Tibial nerve (tissue), 4 donors: ENCODE measurements at regions not wholly inside any gene's neighbourhood (a gene's known extent, or its start where the extent isn't known, plus 50 kb on each side); places are given as distances from the start of the nearest gene placed in this dataset.

Experiments
- EP300 ChIP-seq, 2 donors: sonication (generic); formaldehyde crosslinking; IDR thresholded peaks; one replicate each; pipeline ENCODE4 v1.6.1; 2017; ENCODE audit warnings: antibody characterized with exemption in 2 of 2, mild to moderate bottlenecking in 1 of 2
- POLR2A ChIP-seq, 2 donors: fragments of 450-650 bp; IDR thresholded peaks; one replicate each; pipeline ENCODE4 v1.6.1; 2017; ENCODE audit warnings: antibody characterized with exemption in 2 of 2, mild to moderate bottlenecking in 2 of 2, moderate library complexity in 2 of 2
- TF ChIP-seq, protein P1 (sequence below), 5 experiments: fragments of 200-600 bp in 3 of 5; fragments of 450-650 bp in 2 of 5; sonication (generic) in 3 of 5; IDR thresholded peaks; one replicate each; pipeline ENCODE4 v1.5.1; 2016 to 2019; ENCODE audit warnings: antibody characterized with exemption in 5 of 5, mild to moderate bottlenecking in 3 of 5, moderate library complexity in 2 of 5

DNA sequence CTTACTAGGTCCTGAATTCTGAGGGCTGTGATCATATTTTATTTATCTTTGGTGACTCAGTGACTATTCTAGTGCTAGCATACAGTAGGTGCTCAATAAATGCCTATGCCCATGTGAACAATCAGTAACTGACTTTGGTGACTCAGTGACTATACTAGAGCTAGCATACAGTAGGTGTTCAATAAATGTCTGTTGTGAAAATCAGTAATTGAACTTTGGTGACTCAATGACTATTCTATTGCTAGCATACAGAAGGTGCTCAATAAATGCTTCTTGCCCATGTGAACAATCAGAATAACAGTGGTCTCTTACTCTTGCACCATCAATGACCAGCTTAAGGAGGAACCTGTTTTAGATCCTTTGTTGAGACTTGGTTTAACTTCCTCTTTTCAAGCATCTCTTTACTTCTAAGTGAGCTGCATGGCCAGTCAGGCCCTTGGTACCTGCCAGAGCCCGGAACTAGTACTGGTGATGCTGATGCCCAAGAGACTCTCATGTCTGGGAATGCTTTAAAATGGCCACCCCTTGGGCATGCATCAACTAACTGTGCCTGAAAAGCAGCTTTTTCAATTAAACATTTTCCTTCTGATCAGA, 214.9 kb upstream of the SPRED2 start:
- TF ChIP-seq, protein P1, sequence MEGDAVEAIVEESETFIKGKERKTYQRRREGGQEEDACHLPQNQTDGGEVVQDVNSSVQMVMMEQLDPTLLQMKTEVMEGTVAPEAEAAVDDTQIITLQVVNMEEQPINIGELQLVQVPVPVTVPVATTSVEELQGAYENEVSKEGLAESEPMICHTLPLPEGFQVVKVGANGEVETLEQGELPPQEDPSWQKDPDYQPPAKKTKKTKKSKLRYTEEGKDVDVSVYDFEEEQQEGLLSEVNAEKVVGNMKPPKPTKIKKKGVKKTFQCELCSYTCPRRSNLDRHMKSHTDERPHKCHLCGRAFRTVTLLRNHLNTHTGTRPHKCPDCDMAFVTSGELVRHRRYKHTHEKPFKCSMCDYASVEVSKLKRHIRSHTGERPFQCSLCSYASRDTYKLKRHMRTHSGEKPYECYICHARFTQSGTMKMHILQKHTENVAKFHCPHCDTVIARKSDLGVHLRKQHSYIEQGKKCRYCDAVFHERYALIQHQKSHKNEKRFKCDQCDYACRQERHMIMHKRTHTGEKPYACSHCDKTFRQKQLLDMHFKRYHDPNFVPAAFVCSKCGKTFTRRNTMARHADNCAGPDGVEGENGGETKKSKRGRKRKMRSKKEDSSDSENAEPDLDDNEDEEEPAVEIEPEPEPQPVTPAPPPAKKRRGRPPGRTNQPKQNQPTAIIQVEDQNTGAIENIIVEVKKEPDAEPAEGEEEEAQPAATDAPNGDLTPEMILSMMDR (IDR thresholded peaks at IDR 0.05) = no peak
- TF ChIP-seq EP300 (IDR thresholded peaks at IDR 0.05) (no peak), POLR2A (IDR thresholded peaks at IDR 0.05) (no peak)
